ENCODE measurements at regions not wholly inside any gene's neighbourhood (a gene's known extent, or its start where the extent isn't known, plus 50 kb on each side); places are given as distances from the start of the nearest gene placed in this dataset.

- TF ChIP-seq EP300 (IDR thresholded peaks at IDR 0.05; ENCODE audit: borderline replicate concordance in 1 of 2, low read depth in 1 of 2, low read length in 1 of 2) (no peak), FOSL2 (IDR thresholded peaks at IDR 0.05; ENCODE audit: borderline replicate concordance, low read depth) (no peak)
- TF ChIP-seq, protein P1, sequence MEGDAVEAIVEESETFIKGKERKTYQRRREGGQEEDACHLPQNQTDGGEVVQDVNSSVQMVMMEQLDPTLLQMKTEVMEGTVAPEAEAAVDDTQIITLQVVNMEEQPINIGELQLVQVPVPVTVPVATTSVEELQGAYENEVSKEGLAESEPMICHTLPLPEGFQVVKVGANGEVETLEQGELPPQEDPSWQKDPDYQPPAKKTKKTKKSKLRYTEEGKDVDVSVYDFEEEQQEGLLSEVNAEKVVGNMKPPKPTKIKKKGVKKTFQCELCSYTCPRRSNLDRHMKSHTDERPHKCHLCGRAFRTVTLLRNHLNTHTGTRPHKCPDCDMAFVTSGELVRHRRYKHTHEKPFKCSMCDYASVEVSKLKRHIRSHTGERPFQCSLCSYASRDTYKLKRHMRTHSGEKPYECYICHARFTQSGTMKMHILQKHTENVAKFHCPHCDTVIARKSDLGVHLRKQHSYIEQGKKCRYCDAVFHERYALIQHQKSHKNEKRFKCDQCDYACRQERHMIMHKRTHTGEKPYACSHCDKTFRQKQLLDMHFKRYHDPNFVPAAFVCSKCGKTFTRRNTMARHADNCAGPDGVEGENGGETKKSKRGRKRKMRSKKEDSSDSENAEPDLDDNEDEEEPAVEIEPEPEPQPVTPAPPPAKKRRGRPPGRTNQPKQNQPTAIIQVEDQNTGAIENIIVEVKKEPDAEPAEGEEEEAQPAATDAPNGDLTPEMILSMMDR (IDR thresholded peaks at IDR 0.05): no peak
Measured at GRCh38 chr5:17114715-17115599, 102.5 kb upstream of the BASP1 start.

Measured in SK-N-SH (cell line).